WTC11 (cell line): ENCODE measurements at regions not wholly inside any gene's neighbourhood (a gene's known extent, or its start where the extent isn't known, plus 50 kb on each side); places are given as distances from the start of the nearest gene placed in this dataset.

Experiments
- TEAD4 ChIP-seq: sonication (generic); formaldehyde crosslinking; IDR thresholded peaks from 2 replicates; pipeline ENCODE4 v1.8.0; 2022; ENCODE audit warnings: mild to moderate bottlenecking, missing genetic modification reagents
- ZNF423 ChIP-seq: fragments of 250-450 bp; sonication (Bioruptor Pico); IDR thresholded peaks from 2 replicates; pipeline ENCODE4 v2.1.2; 2022; ENCODE audit warnings: mild to moderate bottlenecking, moderate library complexity
- TF ChIP-seq, protein P1 (sequence below): sonication (generic); formaldehyde crosslinking; IDR thresholded peaks from 2 replicates; pipeline ENCODE4 v1.8.1; 2023; ENCODE audit warnings: mild to moderate bottlenecking, missing genetic modification reagents, moderate library complexity
- TF ChIP-seq, protein P2 (sequence below): fragments of 200-600 bp; IDR thresholded peaks from 2 replicates; pipeline ENCODE4 v1.8.0; 2022; ENCODE audit warnings: antibody characterized with exemption

DNA sequence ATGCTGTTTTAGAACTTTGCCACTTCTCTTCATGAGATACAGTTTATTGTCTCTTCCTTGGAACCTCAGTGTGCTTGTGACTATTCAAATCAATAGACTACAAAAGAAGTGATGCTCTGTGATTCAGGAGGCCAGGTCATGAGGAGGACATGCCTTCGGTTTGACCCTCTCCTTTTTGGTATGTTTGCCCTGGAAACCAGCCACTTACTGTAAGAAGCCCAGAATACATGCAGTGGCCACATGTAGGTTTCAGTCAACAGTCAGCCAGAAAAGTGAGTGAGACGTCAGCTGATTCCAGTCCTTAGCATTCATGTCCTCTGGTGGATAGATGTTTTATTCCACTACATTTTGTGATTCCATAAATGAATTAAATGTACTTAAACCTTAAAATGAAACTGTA, 328.7 kb downstream of the PCDH18 start:
- TF ChIP-seq, protein P1, sequence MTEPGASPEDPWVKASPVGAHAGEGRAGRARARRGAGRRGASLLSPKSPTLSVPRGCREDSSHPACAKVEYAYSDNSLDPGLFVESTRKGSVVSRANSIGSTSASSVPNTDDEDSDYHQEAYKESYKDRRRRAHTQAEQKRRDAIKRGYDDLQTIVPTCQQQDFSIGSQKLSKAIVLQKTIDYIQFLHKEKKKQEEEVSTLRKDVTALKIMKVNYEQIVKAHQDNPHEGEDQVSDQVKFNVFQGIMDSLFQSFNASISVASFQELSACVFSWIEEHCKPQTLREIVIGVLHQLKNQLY (CRISPR knock-in tag): no peak
- TF ChIP-seq, protein P2, sequence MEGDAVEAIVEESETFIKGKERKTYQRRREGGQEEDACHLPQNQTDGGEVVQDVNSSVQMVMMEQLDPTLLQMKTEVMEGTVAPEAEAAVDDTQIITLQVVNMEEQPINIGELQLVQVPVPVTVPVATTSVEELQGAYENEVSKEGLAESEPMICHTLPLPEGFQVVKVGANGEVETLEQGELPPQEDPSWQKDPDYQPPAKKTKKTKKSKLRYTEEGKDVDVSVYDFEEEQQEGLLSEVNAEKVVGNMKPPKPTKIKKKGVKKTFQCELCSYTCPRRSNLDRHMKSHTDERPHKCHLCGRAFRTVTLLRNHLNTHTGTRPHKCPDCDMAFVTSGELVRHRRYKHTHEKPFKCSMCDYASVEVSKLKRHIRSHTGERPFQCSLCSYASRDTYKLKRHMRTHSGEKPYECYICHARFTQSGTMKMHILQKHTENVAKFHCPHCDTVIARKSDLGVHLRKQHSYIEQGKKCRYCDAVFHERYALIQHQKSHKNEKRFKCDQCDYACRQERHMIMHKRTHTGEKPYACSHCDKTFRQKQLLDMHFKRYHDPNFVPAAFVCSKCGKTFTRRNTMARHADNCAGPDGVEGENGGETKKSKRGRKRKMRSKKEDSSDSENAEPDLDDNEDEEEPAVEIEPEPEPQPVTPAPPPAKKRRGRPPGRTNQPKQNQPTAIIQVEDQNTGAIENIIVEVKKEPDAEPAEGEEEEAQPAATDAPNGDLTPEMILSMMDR: no peak
- no peak for TF ChIP-seq TEAD4
- TF ChIP-seq ZNF423 (CRISPR knock-in tag): no peak
